ENCODE measurements at regions not wholly inside any gene's neighbourhood (a gene's known extent, or its start where the extent isn't known, plus 50 kb on each side); places are given as distances from the start of the nearest gene placed in this dataset.

GRCh38 chr7:85614684-85615083 lies 427.8 kb upstream of the SEMA3D start:
- TF ChIP-seq CTCF (IDR thresholded peaks at IDR 0.05) (no peak), POLR2A (IDR thresholded peaks at IDR 0.05) (no peak)

Data from esophagus squamous epithelium (tissue), 4 donors.